Neural cell (in vitro differentiated cells): ENCODE measurements at regions not wholly inside any gene's neighbourhood (a gene's known extent, or its start where the extent isn't known, plus 50 kb on each side); places are given as distances from the start of the nearest gene placed in this dataset.

ENCODE experiments used
- small RNA-seq, 3 experiments: library from RNA; depleted of rRNA; stranded (forward); fragments of <200 nt; gene quantifications; one replicate each; pipeline ENCODE3, GENCODE V24; 2012

Small RNAs in the stretch of these regions (small RNA-seq; reads per million reads assigned to genes)
- gene MIR1265 (0.07 to 1.2 (median 0.08) reads per million in 3 experiments), gene MIR4293 (0 reads per million in 3 experiments)
